ENCODE measurements at regions not wholly inside any gene's neighbourhood (a gene's known extent, or its start where the extent isn't known, plus 50 kb on each side); places are given as distances from the start of the nearest gene placed in this dataset.

GRCh38 chr2:12381543-12382325, 335.0 kb upstream of the TRIB2 start:
- H3K27me3 Mint-ChIP-seq (ENCODE audit: unreplicated experiment): no peaks in the 10 kb centered on the region
- H3K27ac Mint-ChIP-seq (ENCODE audit: unreplicated experiment): peak overlapping the region; percentile 49
- no peak for DNase-seq
- no peak for TF ChIP-seq CTCF (IDR thresholded peaks at IDR 0.05; ENCODE audit: partially characterized antibody, unreplicated experiment)
- H3K4me1 Mint-ChIP-seq (ENCODE audit: low read depth, unreplicated experiment): peaks cover 5% of the 10 kb centered on the region
- H3K9me3 Mint-ChIP-seq (ENCODE audit: unreplicated experiment): no peaks in the 10 kb centered on the region
- no peak overlapping the region for H3K4me3 Mint-ChIP-seq (ENCODE audit: unreplicated experiment)
- H3K36me3 Mint-ChIP-seq (ENCODE audit: unreplicated experiment): no peaks in the 10 kb centered on the region

- H3K4me1 Mint-ChIP-seq (ENCODE audit: low read depth, unreplicated experiment): peaks cover 5% of the 10 kb centered on the region
- H3K27ac Mint-ChIP-seq (ENCODE audit: unreplicated experiment): no peak overlapping the region
- no peak for TF ChIP-seq CTCF (IDR thresholded peaks at IDR 0.05; ENCODE audit: partially characterized antibody, unreplicated experiment)
- no peaks in the 10 kb centered on the region for H3K9me3 Mint-ChIP-seq (ENCODE audit: unreplicated experiment)
- H3K36me3 Mint-ChIP-seq (ENCODE audit: unreplicated experiment): no peaks in the 10 kb centered on the region
- no peak for DNase-seq
- H3K4me3 Mint-ChIP-seq (ENCODE audit: unreplicated experiment): no peak overlapping the region
- H3K27me3 Mint-ChIP-seq (ENCODE audit: unreplicated experiment): no peaks in the 10 kb centered on the region
Observed at GRCh38 chr2:12382366-12382765, 334.4 kb upstream of the TRIB2 start.

- Mint-ChIP-seq H3K4me3 (ENCODE audit: unreplicated experiment) (no peak overlapping the region), H3K27me3 (ENCODE audit: unreplicated experiment) (no peaks in the 10 kb centered on the region), H3K9me3 (ENCODE audit: unreplicated experiment) (no peaks in the 10 kb centered on the region)
Observed at GRCh38 chr2:12389344-12390045, 327.2 kb upstream of the TRIB2 start.

GRCh38 chr2:12391116-12391515, 325.6 kb upstream of the TRIB2 start:
- no peak for DNase-seq
- H3K4me3 Mint-ChIP-seq (ENCODE audit: unreplicated experiment): no peak overlapping the region
- no peaks in the 10 kb centered on the region for H3K27me3 Mint-ChIP-seq (ENCODE audit: unreplicated experiment)
- H3K4me1 Mint-ChIP-seq (ENCODE audit: low read depth, unreplicated experiment): no peaks in the 10 kb centered on the region
- no peaks in the 10 kb centered on the region for H3K9me3 Mint-ChIP-seq (ENCODE audit: unreplicated experiment)
- no peak for TF ChIP-seq CTCF (IDR thresholded peaks at IDR 0.05; ENCODE audit: partially characterized antibody, unreplicated experiment)
- no peaks in the 10 kb centered on the region for H3K36me3 Mint-ChIP-seq (ENCODE audit: unreplicated experiment)
- H3K27ac Mint-ChIP-seq (ENCODE audit: unreplicated experiment): no peak overlapping the region

More at GRCh38 chr2:12389344-12390045, 327.2 kb upstream of the TRIB2 start:
- DNase-seq: no peak
- no peak for TF ChIP-seq CTCF (IDR thresholded peaks at IDR 0.05; ENCODE audit: partially characterized antibody, unreplicated experiment)
- Mint-ChIP-seq H3K4me1 (ENCODE audit: low read depth, unreplicated experiment) (no peaks in the 10 kb centered on the region), H3K36me3 (ENCODE audit: unreplicated experiment) (no peaks in the 10 kb centered on the region), H3K27ac (ENCODE audit: unreplicated experiment) (no peak overlapping the region)

GRCh38 chr2:12396699-12397098, 320.0 kb upstream of the TRIB2 start:
- peaks cover 7% of the 10 kb centered on the region for H3K4me1 Mint-ChIP-seq (ENCODE audit: low read depth, unreplicated experiment)
- DNase-seq: no peak
- H3K27ac Mint-ChIP-seq (ENCODE audit: unreplicated experiment): no peak overlapping the region
- no peaks in the 10 kb centered on the region for H3K27me3 Mint-ChIP-seq (ENCODE audit: unreplicated experiment)
- H3K9me3 Mint-ChIP-seq (ENCODE audit: unreplicated experiment): no peaks in the 10 kb centered on the region
- no peak overlapping the region for H3K4me3 Mint-ChIP-seq (ENCODE audit: unreplicated experiment)
- H3K36me3 Mint-ChIP-seq (ENCODE audit: unreplicated experiment): no peaks in the 10 kb centered on the region
- TF ChIP-seq CTCF (IDR thresholded peaks at IDR 0.05; ENCODE audit: partially characterized antibody, unreplicated experiment): no peak
